Spleen (tissue), 7 donors: ENCODE measurements at regions not wholly inside any gene's neighbourhood (a gene's known extent, or its start where the extent isn't known, plus 50 kb on each side); places are given as distances from the start of the nearest gene placed in this dataset.

Experiments used
- POLR2A ChIP-seq, 3 donors: fragments of 450-650 bp; IDR thresholded peaks; one replicate each; pipeline ENCODE4 v1.5.1; 2017; ENCODE audit warnings: antibody characterized with exemption in 3 of 3, mild to moderate bottlenecking in 1 of 3
- TF ChIP-seq, protein P1 (sequence below), 11 experiments: fragments of 200-600 bp in 7 of 11; fragments of 450-650 bp in 4 of 11; sonication (generic) in 4 of 11; IDR thresholded peaks in 8 of 11; conservative IDR thresholded peaks in 3 of 11; 1 replicate in 7 of 11; 2 replicates in 4 of 11; pipeline versions ENCODE4 v1.4.0 to v1.8.0; 2016 to 2021; ENCODE audit warnings: antibody characterized with exemption in 11 of 11, inconsistent platforms in 4 of 11, mild to moderate bottlenecking in 1 of 11
- donor health status: DM: no; HTN: no; CAD: no; lungs with moderate emphysema.
- donor health status: DM: no; HTN: no; CAD: no.
- donor health status: DM: no; HTN: no; CAD: no.

GRCh38 chr18:25883091-25883490, 207.3 kb downstream of the SS18 start:
- TF ChIP-seq, protein P1, sequence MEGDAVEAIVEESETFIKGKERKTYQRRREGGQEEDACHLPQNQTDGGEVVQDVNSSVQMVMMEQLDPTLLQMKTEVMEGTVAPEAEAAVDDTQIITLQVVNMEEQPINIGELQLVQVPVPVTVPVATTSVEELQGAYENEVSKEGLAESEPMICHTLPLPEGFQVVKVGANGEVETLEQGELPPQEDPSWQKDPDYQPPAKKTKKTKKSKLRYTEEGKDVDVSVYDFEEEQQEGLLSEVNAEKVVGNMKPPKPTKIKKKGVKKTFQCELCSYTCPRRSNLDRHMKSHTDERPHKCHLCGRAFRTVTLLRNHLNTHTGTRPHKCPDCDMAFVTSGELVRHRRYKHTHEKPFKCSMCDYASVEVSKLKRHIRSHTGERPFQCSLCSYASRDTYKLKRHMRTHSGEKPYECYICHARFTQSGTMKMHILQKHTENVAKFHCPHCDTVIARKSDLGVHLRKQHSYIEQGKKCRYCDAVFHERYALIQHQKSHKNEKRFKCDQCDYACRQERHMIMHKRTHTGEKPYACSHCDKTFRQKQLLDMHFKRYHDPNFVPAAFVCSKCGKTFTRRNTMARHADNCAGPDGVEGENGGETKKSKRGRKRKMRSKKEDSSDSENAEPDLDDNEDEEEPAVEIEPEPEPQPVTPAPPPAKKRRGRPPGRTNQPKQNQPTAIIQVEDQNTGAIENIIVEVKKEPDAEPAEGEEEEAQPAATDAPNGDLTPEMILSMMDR (IDR thresholded peaks at IDR 0.05 in 8 of 11, conservative IDR thresholded peaks at IDR 0.05 in 3 of 11): no peak
- TF ChIP-seq POLR2A (IDR thresholded peaks at IDR 0.05): no peak
